ENCODE measurements at regions not wholly inside any gene's neighbourhood (a gene's known extent, or its start where the extent isn't known, plus 50 kb on each side); places are given as distances from the start of the nearest gene placed in this dataset.

- no TSS peak for BruUV-seq (replicated peaks)
- H3K4me1 ChIP-seq (replicated peaks; ENCODE audit: insufficient read depth) = no peaks in the 10 kb centered on the region
- H3K9me2 ChIP-seq (ENCODE audit: insufficient read depth) = no peaks in the 10 kb centered on the region
- H3K27me3 ChIP-seq (ENCODE audit: insufficient read depth, low read depth) = no peaks in the 10 kb centered on the region
- H3K79me2 ChIP-seq (ENCODE audit: low read depth) = no peaks in the 10 kb centered on the region
- no peak overlapping the region for H3K4me2 ChIP-seq
- POLR2A ChIA-PET (ENCODE audit: unreplicated experiment) = no interaction called here
- H4K20me1 ChIP-seq (ENCODE audit: insufficient read depth) = no peaks in the 10 kb centered on the region
- DNase-seq = no peak
- TF ChIP-seq EZH2 (IDR thresholded peaks at IDR 0.05; ENCODE audit: low read depth) (no peak), CTCF (conservative IDR thresholded peaks at IDR 0.05) (no peak)
- no peaks in the 10 kb centered on the region for H3F3A ChIP-seq (ENCODE audit: insufficient read depth, low read depth)
- H3K9me3 ChIP-seq (ENCODE audit: insufficient read depth, low read depth) = no peaks in the 10 kb centered on the region
- H3K4me3 ChIP-seq = no peak overlapping the region
- CTCF ChIA-PET = no interaction called here
- no peak overlapping the region for H3K27ac ChIP-seq
- intact Hi-C loops (cut with micrococcal nuclease; ENCODE audit: unreplicated experiment) = no loop called here
- H2AFZ ChIP-seq = no peak overlapping the region
- H3K36me3 ChIP-seq (ENCODE audit: low read depth) = no peaks in the 10 kb centered on the region
Measured at GRCh38 chr3:24937780-24938179, 443.1 kb upstream of the THRB start.

DNA sequence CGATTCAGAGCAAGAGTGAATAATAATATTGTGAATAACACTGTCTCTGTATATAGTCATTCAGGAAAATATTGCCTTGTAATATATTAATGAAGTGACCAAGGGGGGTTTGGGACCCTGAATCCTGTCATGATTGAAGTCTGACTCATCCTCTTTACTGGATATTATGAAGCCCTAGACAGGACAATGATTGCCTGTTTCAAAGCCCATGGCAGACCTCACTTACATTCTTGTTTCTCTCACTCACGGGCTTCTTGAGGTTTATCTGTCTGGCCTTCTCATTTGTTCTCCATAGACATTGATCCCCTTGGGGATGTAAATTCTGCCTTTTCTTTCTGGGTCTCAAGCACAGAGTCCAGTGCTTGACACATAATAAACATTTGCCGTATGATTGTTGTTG, 449.3 kb upstream of the THRB start:
- Histone ChIP-seq H3K4me1 (replicated peaks; ENCODE audit: insufficient read depth) (no peaks in the 10 kb centered on the region), H3K36me3 (ENCODE audit: low read depth) (no peaks in the 10 kb centered on the region), H3K4me3 (no peak overlapping the region), H3K9me2 (ENCODE audit: insufficient read depth) (no peaks in the 10 kb centered on the region; the same call in 1 of the 2 replicates), H3K27ac (no peak overlapping the region), H3K27me3 (ENCODE audit: insufficient read depth, low read depth) (no peaks in the 10 kb centered on the region), H3K4me2 (no peak overlapping the region), H3K9me3 (ENCODE audit: insufficient read depth, low read depth) (no peaks in the 10 kb centered on the region), H3F3A (ENCODE audit: insufficient read depth, low read depth) (no peaks in the 10 kb centered on the region), H2AFZ (no peak overlapping the region), H3K79me2 (ENCODE audit: low read depth) (no peaks in the 10 kb centered on the region), H4K20me1 (ENCODE audit: insufficient read depth) (no peaks in the 10 kb centered on the region)
- no TSS peak for BruUV-seq (replicated peaks)
- TF ChIP-seq CTCF (conservative IDR thresholded peaks at IDR 0.05) = no peak
- no peak for TF ChIP-seq EZH2 (IDR thresholded peaks at IDR 0.05; ENCODE audit: low read depth)
- intact Hi-C loops (cut with micrococcal nuclease; ENCODE audit: unreplicated experiment) = no loop called here
- ChIA-PET CTCF (no interaction called here), POLR2A (ENCODE audit: unreplicated experiment) (no interaction called here)
- no peak for DNase-seq

DNA sequence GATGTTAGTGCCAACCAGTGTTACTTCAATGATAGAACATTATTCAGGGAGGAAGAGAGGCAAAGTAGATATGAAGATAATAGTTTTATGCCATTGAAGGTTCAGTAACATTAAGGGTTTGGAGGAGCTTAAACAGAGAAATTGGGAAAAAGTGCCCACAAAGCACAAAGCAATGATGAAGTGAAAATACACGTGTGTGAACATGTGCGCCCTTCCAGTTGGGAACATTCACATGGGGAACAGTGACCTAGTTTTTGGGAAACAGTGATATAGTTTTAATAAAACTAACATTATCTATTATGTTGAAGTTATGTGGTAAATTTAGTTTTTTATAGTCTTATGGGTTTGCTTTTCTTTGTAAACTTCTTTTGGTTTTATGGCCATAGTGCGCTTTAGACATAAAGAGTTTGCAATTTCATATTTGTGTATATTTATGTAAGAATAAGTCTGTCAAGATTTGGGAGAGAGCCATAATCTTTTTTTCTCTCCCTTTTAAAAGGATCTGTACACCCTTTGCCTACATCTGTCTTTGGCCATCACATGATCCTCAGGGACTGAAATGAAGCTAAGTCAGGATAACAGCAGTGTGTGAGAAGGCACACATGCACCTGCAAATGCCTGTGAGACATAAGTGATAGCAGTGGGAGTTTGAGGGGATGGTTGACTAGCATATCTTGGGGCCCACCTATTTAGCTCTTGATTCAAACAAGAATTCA, 450.3 kb upstream of the THRB start:
- intact Hi-C loops (cut with micrococcal nuclease; ENCODE audit: unreplicated experiment) = no loop called here
- H3K79me2 ChIP-seq (ENCODE audit: low read depth) = no peaks in the 10 kb centered on the region
- no peaks in the 10 kb centered on the region for H3K36me3 ChIP-seq (ENCODE audit: low read depth)
- BruUV-seq (replicated peaks) = no TSS peak
- H2AFZ ChIP-seq = no peak overlapping the region
- ChIA-PET POLR2A (ENCODE audit: unreplicated experiment) (no interaction called here), CTCF (no interaction called here)
- H3K4me3 ChIP-seq = no peak overlapping the region
- H3K4me2 ChIP-seq = no peak overlapping the region
- no peaks in the 10 kb centered on the region for H3F3A ChIP-seq (ENCODE audit: insufficient read depth, low read depth)
- no peaks in the 10 kb centered on the region; the same call in 1 of the 2 replicates for H3K9me2 ChIP-seq (ENCODE audit: insufficient read depth)
- TF ChIP-seq EZH2 (IDR thresholded peaks at IDR 0.05; ENCODE audit: low read depth) = no peak
- TF ChIP-seq CTCF (conservative IDR thresholded peaks at IDR 0.05) = no peak
- H3K27ac ChIP-seq = no peak overlapping the region
- H3K9me3 ChIP-seq (ENCODE audit: insufficient read depth, low read depth) = no peaks in the 10 kb centered on the region
- DNase-seq = no peak
- no peaks in the 10 kb centered on the region for H3K27me3 ChIP-seq (ENCODE audit: insufficient read depth, low read depth)
- H4K20me1 ChIP-seq (ENCODE audit: insufficient read depth) = no peaks in the 10 kb centered on the region
- no peaks in the 10 kb centered on the region for H3K4me1 ChIP-seq (replicated peaks; ENCODE audit: insufficient read depth)

All from PC-9 (cell line).